ENCODE measurements at regions not wholly inside any gene's neighbourhood (a gene's known extent, or its start where the extent isn't known, plus 50 kb on each side); places are given as distances from the start of the nearest gene placed in this dataset.
A peak's percentile ranks its signal among the peaks of the same experiment; 100 is the strongest.
"Not testable (repeated sequence)": the region's sequence is repeated elsewhere in the genome, so short reads cannot be mapped to it uniquely, and the experiment has no call there.

- DNase-seq (ENCODE audit: low read depth), result no peak
Observed at GRCh38 chr6:10343320-10343719, 71.6 kb downstream of the TFAP2A start.

GRCh38 chr6:10341605-10342004, 73.3 kb downstream of the TFAP2A start:
- DNase-seq (ENCODE audit: low read depth), result no peak

GRCh38 chr6:10338151-10338550, 76.7 kb downstream of the TFAP2A start:
- no peak for DNase-seq (ENCODE audit: low read depth)

- not testable (repeated sequence) for DNase-seq (ENCODE audit: low read depth)
Observed at GRCh38 chr6:10337376-10337775, 77.5 kb downstream of the TFAP2A start.

- DNase-seq (ENCODE audit: low read depth), result no peak
Observed at GRCh38 chr6:10332111-10332510, 82.8 kb downstream of the TFAP2A start.

- DNase-seq (ENCODE audit: low read depth), result no peak
Observed at GRCh38 chr6:10331334-10331968, 83.4 kb downstream of the TFAP2A start.

- no peak for DNase-seq (ENCODE audit: low read depth)
Observed at GRCh38 chr6:10330515-10330914, 84.4 kb downstream of the TFAP2A start.

- DNase-seq (ENCODE audit: low read depth), result no peak
Observed at GRCh38 chr6:10323018-10323417, 91.9 kb downstream of the TFAP2A start.

GRCh38 chr6:10320291-10320690, 94.6 kb downstream of the TFAP2A start:
- no peak for DNase-seq (ENCODE audit: low read depth)

GRCh38 chr6:10316373-10316721, 98.5 kb downstream of the TFAP2A start:
- peak; percentile 80 for DNase-seq (ENCODE audit: low read depth)

- DNase-seq (ENCODE audit: low read depth), result no peak
Observed at GRCh38 chr6:10315658-10316372, 99.1 kb downstream of the TFAP2A start.

GRCh38 chr6:10315034-10315433, 99.8 kb downstream of the TFAP2A start:
- no peak for DNase-seq (ENCODE audit: low read depth)

GRCh38 chr6:10314163-10314955, 100.5 kb downstream of the TFAP2A start:
- no peak for DNase-seq (ENCODE audit: low read depth)

- DNase-seq (ENCODE audit: low read depth), result no peak
Observed at GRCh38 chr6:10313799-10314162, 101.1 kb downstream of the TFAP2A start.

- DNase-seq (ENCODE audit: low read depth), result no peak
Observed at GRCh38 chr6:10312445-10312844, 102.4 kb downstream of the TFAP2A start.

- DNase-seq (ENCODE audit: low read depth), result not testable (repeated sequence)
Observed at GRCh38 chr6:10311546-10312405, 103.1 kb downstream of the TFAP2A start.

- DNase-seq (ENCODE audit: low read depth), result no peak
Observed at GRCh38 chr6:10310826-10311225, 104.0 kb downstream of the TFAP2A start.

GRCh38 chr6:10310330-10310653, 104.6 kb downstream of the TFAP2A start:
- DNase-seq (ENCODE audit: low read depth), result no peak

- no peak for DNase-seq (ENCODE audit: low read depth)
Observed at GRCh38 chr6:10309457-10310329, 105.2 kb downstream of the TFAP2A start.

GRCh38 chr6:10307476-10307875, 107.4 kb downstream of the TFAP2A start:
- no peak for DNase-seq (ENCODE audit: low read depth)

- DNase-seq (ENCODE audit: low read depth), result no peak
Observed at GRCh38 chr6:10307028-10307427, 107.8 kb downstream of the TFAP2A start.

Measured in fibroblast of gingiva (primary cell).